ENCODE measurements at regions not wholly inside any gene's neighbourhood (a gene's known extent, or its start where the extent isn't known, plus 50 kb on each side); places are given as distances from the start of the nearest gene placed in this dataset.

GRCh38 chr9:95725045-95725444 lies 150.4 kb upstream of the ERCC6L2 start:
- no peak for TF ChIP-seq CEBPB (IDR thresholded peaks at IDR 0.05; ENCODE audit: borderline replicate concordance, low read depth, low read length)
- TF ChIP-seq EZH2 (conservative IDR thresholded peaks at IDR 0.05; ENCODE audit: low read depth, low read length) = no peak
- no peak for TF ChIP-seq MXI1 (IDR thresholded peaks at IDR 0.05; ENCODE audit: borderline replicate concordance, low read depth, low read length)
- no peak for TF ChIP-seq PAXIP1 (CRISPR knock-in tag; conservative IDR thresholded peaks at IDR 0.05)
- no peak for TF ChIP-seq ZSCAN29 (CRISPR knock-in tag; conservative IDR thresholded peaks at IDR 0.05)
- TF ChIP-seq SUZ12 (IDR thresholded peaks at IDR 0.05; ENCODE audit: low read depth, low read length) = no peak
- TF ChIP-seq CBX5 (CRISPR knock-in tag; IDR thresholded peaks at IDR 0.05; ENCODE audit: borderline replicate concordance) = no peak

Data from HepG2 (cell line).